Stimulated activated CD8-positive, alpha-beta memory T cell treated with anti-CD3 and anti-CD28 coated beads, Interleukin-7, amount 100 ng/mL, for 24 hours (primary cell): ENCODE measurements at regions not wholly inside any gene's neighbourhood (a gene's known extent, or its start where the extent isn't known, plus 50 kb on each side); places are given as distances from the start of the nearest gene placed in this dataset.

ENCODE experiments used
- DNase-seq: peaks from one replicate; pipeline ENCODE4 v3.0.0-alpha.2; 2020; ENCODE audit warnings: low read depth

GRCh38 chr10:113219446-113219845, 269.4 kb downstream of the TCF7L2 start:
- DNase-seq = no peak

GRCh38 chr10:113221756-113222168, 271.7 kb downstream of the TCF7L2 start:
- DNase-seq = no peak

- no peak for DNase-seq
Measured at GRCh38 chr10:113222207-113222606, 272.2 kb downstream of the TCF7L2 start.

- no peak for DNase-seq
Measured at GRCh38 chr10:113225364-113225763, 275.3 kb downstream of the TCF7L2 start.

GRCh38 chr10:113225903-113226302, 275.9 kb downstream of the TCF7L2 start:
- no peak for DNase-seq

- DNase-seq = no peak
Measured at GRCh38 chr10:113226399-113226798, 276.4 kb downstream of the TCF7L2 start.

GRCh38 chr10:113226831-113227445, 276.9 kb downstream of the TCF7L2 start:
- DNase-seq = no peak

GRCh38 chr10:113228530-113228929, 278.5 kb downstream of the TCF7L2 start:
- DNase-seq = no peak

- DNase-seq = no peak
Measured at GRCh38 chr10:113230011-113230610, 280.1 kb downstream of the TCF7L2 start.

GRCh38 chr10:113232928-113233511, 283.0 kb downstream of the TCF7L2 start:
- no peak for DNase-seq

GRCh38 chr10:113234481-113234880, 284.4 kb downstream of the TCF7L2 start:
- no peak for DNase-seq

- DNase-seq = no peak
Measured at GRCh38 chr10:113235508-113235907, 285.5 kb downstream of the TCF7L2 start.

GRCh38 chr10:113236998-113237397, 287.0 kb downstream of the TCF7L2 start:
- DNase-seq = no peak

GRCh38 chr10:113239566-113240350, 289.7 kb downstream of the TCF7L2 start:
- DNase-seq = no peak

- DNase-seq = no peak
Measured at GRCh38 chr10:113240736-113241135, 290.7 kb downstream of the TCF7L2 start.

- no peak for DNase-seq
Measured at GRCh38 chr10:113241599-113242360, 291.7 kb downstream of the TCF7L2 start.

- no peak for DNase-seq
Measured at GRCh38 chr10:113243311-113243710, 293.3 kb downstream of the TCF7L2 start.

- no peak for DNase-seq
Measured at GRCh38 chr10:113244750-113245149, 294.7 kb downstream of the TCF7L2 start.

GRCh38 chr10:113245286-113245685, 295.2 kb downstream of the TCF7L2 start:
- DNase-seq = no peak

GRCh38 chr10:113247050-113247449, 297.0 kb downstream of the TCF7L2 start:
- DNase-seq = no peak

- no peak for DNase-seq
Measured at GRCh38 chr10:113252650-113253618, 299.9 kb upstream of the HABP2 start.
